A673 (cell line): ENCODE measurements at regions not wholly inside any gene's neighbourhood (a gene's known extent, or its start where the extent isn't known, plus 50 kb on each side); places are given as distances from the start of the nearest gene placed in this dataset.

Experiments used
- EZH2 ChIP-seq: fragments of 200-600 bp; sonication (generic); IDR thresholded peaks from 2 replicates; pipeline ENCODE4 v1.6.1; 2017; ENCODE audit warnings: borderline replicate concordance, low read depth, mild to moderate bottlenecking, mixed read lengths, antibody characterized with exemption, low read length; ENCODE audit not compliant: poor library complexity, severe bottlenecking
- TF ChIP-seq, protein P1 (sequence below): fragments of 300-800, 200-600 bp; sonication (generic); conservative IDR thresholded peaks from 2 replicates; pipeline ENCODE4 v1.5.1; 2017; ENCODE audit warnings: low read depth, mild to moderate bottlenecking, antibody characterized with exemption, low read length, moderate library complexity, mixed read lengths

DNA sequence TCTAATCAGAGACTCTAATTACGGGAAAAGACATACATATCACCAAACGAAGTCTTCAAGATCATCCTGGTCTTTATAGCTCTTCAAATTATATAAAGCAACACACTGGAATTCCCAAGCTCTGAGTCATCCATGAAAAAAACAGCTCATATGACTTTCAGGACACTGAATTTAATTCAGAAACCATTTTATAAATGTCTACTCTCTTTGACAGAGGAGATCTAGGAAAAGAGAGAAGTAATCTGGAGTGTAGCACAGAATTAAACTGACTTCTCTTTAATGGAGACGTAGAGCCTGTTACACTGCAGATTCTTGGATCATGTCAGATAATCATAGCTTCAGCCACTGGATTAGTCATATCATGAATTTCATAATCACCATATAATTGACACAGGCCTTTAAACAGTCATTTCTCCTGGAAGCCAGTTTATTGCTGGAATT is 86.8 kb upstream of the WSB1 start:
- TF ChIP-seq, protein P1, sequence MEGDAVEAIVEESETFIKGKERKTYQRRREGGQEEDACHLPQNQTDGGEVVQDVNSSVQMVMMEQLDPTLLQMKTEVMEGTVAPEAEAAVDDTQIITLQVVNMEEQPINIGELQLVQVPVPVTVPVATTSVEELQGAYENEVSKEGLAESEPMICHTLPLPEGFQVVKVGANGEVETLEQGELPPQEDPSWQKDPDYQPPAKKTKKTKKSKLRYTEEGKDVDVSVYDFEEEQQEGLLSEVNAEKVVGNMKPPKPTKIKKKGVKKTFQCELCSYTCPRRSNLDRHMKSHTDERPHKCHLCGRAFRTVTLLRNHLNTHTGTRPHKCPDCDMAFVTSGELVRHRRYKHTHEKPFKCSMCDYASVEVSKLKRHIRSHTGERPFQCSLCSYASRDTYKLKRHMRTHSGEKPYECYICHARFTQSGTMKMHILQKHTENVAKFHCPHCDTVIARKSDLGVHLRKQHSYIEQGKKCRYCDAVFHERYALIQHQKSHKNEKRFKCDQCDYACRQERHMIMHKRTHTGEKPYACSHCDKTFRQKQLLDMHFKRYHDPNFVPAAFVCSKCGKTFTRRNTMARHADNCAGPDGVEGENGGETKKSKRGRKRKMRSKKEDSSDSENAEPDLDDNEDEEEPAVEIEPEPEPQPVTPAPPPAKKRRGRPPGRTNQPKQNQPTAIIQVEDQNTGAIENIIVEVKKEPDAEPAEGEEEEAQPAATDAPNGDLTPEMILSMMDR: no peak
- no peak for TF ChIP-seq EZH2
